Loucy (cell line): ENCODE measurements at regions not wholly inside any gene's neighbourhood (a gene's known extent, or its start where the extent isn't known, plus 50 kb on each side); places are given as distances from the start of the nearest gene placed in this dataset.

ENCODE experiments used
- EZH2phosphoT487 ChIP-seq: fragments of 200-600 bp; IDR thresholded peaks from 2 replicates; pipeline ENCODE4 v1.6.1; 2018; ENCODE audit warnings: antibody characterized with exemption, mild to moderate bottlenecking, moderate library complexity, borderline replicate concordance
- TF ChIP-seq, protein P1 (sequence below): fragments of 200-600 bp; sonication (generic); conservative IDR thresholded peaks from 2 replicates; pipeline ENCODE4 v1.5.1; 2014; ENCODE audit warnings: mild to moderate bottlenecking, antibody characterized with exemption, low read length

- TF ChIP-seq, protein P1, sequence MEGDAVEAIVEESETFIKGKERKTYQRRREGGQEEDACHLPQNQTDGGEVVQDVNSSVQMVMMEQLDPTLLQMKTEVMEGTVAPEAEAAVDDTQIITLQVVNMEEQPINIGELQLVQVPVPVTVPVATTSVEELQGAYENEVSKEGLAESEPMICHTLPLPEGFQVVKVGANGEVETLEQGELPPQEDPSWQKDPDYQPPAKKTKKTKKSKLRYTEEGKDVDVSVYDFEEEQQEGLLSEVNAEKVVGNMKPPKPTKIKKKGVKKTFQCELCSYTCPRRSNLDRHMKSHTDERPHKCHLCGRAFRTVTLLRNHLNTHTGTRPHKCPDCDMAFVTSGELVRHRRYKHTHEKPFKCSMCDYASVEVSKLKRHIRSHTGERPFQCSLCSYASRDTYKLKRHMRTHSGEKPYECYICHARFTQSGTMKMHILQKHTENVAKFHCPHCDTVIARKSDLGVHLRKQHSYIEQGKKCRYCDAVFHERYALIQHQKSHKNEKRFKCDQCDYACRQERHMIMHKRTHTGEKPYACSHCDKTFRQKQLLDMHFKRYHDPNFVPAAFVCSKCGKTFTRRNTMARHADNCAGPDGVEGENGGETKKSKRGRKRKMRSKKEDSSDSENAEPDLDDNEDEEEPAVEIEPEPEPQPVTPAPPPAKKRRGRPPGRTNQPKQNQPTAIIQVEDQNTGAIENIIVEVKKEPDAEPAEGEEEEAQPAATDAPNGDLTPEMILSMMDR: no peak
- no peak for TF ChIP-seq EZH2phosphoT487
These were observed 349.0 kb upstream of the TARS1 start for GRCh38 chr5:33091571-33092363.
